GM13977 (cell line): ENCODE measurements at regions not wholly inside any gene's neighbourhood (a gene's known extent, or its start where the extent isn't known, plus 50 kb on each side); places are given as distances from the start of the nearest gene placed in this dataset.

Source experiments
- DNase-seq: peaks from one replicate; pipeline ENCODE4 v3.0.0; 2012; ENCODE audit warnings: low spot score
- in situ Hi-C: fragments of 300-500 bp; cut with MboI; formaldehyde crosslinking; loops from one replicate; pipeline ENCODE4 v1.12.0; 2022; ENCODE audit warnings: low sequenced_read_pairs, low pct_unique_long_range_greater_than_20kb, mixed read lengths, inconsistent platforms; ENCODE audit not compliant: unreplicated experiment
- TF ChIP-seq, protein P1 (sequence below): IDR thresholded peaks from 2 replicates; pipeline ENCODE4 v1.5.1; 2012; ENCODE audit warnings: mild to moderate bottlenecking, control low read depth; ENCODE audit not compliant: insufficient read depth; ENCODE audit errors: extremely low read depth, missing control alignments

DNA sequence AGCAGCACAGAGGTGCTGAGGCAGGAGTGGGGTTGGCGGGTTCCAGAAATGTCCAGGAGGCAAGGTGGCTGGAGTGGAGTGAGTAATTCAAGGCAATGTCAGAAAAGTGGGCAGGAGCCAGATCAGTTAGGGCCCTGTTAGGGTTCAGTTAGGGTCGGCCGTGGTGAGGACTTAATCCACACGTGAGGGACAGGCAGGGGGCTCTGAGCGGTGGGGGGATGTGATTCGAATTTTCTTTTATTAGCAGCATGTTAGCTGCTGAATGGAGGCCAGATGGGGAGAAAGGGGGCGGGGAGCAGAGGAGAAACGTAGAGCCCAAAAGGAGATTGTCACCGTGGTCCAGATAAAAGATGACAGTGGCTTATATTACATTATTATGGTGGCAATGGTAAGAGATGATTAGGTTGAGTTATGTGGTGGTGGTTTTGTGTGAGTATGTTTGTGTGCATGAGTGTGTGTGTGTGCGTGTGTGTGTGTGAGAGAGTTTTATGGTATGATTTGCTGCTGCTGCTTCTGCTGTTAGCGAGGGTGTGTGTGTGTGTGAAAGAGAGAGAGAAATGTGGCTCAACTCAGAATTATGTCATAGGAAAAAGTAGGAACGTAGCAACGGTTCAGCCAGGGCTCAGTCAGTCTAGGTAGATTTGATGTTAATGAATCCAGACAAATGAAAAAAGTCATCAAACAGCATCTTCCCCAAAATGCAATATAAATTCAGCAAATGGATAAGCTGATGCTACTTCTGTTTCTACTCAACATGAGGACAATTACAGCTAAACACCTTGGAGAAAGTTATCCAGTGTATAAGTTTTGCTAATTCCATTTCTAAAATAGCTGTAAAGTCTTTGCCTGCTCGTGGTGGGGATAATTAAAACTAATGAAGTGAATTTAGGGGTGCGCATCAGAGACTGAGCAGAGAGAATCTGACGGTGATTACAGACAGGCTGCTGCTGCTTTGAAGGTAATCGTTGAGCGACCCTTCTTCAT is 390.6 kb downstream of the HAPSTR1 start:
- DNase-seq = no peak
- in situ Hi-C loops = no loop called here
- TF ChIP-seq, protein P1, sequence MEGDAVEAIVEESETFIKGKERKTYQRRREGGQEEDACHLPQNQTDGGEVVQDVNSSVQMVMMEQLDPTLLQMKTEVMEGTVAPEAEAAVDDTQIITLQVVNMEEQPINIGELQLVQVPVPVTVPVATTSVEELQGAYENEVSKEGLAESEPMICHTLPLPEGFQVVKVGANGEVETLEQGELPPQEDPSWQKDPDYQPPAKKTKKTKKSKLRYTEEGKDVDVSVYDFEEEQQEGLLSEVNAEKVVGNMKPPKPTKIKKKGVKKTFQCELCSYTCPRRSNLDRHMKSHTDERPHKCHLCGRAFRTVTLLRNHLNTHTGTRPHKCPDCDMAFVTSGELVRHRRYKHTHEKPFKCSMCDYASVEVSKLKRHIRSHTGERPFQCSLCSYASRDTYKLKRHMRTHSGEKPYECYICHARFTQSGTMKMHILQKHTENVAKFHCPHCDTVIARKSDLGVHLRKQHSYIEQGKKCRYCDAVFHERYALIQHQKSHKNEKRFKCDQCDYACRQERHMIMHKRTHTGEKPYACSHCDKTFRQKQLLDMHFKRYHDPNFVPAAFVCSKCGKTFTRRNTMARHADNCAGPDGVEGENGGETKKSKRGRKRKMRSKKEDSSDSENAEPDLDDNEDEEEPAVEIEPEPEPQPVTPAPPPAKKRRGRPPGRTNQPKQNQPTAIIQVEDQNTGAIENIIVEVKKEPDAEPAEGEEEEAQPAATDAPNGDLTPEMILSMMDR = no peak

DNA sequence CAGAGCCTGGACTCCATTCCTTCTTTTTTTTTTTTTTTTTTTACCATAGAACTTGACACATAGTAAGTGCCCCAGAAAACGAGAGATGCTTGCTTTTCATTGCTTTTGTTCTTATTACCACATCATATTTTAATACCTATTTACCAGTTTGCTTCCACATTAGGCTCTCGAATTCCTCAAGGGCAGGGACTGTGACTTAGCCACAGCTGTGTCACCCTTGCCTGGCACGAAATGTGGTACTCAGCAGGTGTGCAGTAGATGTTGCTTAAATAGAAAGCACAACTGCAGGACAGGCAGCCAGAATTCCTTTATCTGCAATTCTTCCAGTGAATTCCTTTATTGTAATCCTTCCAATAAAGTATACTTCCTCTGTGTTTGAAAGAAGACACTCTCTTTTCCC is 393.0 kb downstream of the HAPSTR1 start:
- TF ChIP-seq, protein P1 = no peak
- DNase-seq = no peak
- in situ Hi-C loops = no loop called here

DNA sequence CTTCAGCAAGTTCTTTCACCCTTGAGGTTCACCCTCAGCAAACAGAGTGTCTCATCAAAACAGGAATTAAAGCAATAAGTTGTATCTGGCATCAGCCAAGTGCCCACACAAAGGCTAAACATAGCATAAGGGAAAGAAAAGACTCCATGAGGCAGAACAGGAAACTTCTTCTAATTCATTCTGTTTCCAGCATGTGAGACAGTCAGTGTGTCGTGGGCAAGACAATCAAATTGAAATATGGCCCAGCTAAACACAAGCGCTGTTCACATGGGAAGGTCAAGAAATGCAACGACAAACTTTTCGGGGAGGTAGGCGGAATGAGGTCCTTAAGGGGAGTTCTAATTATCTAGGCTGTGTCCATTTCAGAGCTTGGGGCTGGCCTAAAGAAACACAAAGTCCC is 393.4 kb downstream of the HAPSTR1 start:
- TF ChIP-seq, protein P1 = no peak
- in situ Hi-C loops = no loop called here
- no peak for DNase-seq

DNA sequence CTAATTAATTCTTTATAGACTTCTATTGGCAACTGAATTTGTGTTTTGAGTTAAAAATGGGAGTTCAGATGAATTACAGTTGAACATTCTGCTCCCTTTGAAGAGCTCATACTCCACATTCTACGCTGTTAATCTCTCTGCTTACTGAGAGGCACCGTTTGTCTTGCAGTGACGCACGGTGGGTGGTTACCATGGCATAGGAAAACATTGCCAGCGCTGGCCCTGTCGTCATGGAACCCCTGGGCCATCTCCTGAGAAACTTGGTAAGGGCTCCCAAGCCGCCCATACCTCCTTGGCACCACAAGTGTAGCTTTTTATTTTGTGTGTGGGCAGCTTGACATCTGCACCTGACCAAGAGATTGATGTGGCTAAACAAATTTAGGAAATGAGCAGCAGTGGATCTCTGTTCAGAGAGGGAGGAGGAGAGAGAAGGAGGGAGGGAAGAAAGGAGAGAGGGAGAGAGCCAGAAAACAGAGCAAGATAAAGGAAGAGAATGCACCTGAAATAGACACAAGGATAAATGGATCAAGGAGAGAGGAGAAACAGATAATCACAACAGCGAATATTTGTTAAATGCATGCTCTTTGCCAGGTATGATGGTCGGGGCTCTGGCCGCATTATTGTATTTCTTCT is 398.5 kb downstream of the HAPSTR1 start:
- DNase-seq = no peak
- in situ Hi-C loops = no loop called here
- TF ChIP-seq, protein P1 = no peak

DNA sequence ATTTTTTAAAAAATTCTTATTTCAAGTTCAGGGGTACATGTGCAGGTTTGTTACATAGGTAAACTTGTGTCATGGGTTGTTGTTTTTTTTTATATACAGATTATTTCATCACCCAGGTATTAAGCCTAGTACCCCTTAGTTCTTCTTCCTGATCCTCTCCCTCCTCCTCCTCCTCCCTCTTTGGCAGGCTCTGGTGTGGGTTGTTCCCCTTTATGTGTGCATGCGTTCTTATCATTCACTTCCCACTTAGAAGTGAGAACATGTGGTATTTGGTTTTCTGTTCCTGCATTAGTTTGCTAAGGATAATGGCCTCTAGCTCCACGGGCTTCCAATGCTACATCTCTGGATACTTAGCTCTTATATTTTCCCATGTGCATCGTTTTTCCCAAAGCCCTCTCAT is 404.4 kb downstream of the HAPSTR1 start:
- in situ Hi-C loops = no loop called here
- no peak for DNase-seq
- TF ChIP-seq, protein P1 = no peak

DNA sequence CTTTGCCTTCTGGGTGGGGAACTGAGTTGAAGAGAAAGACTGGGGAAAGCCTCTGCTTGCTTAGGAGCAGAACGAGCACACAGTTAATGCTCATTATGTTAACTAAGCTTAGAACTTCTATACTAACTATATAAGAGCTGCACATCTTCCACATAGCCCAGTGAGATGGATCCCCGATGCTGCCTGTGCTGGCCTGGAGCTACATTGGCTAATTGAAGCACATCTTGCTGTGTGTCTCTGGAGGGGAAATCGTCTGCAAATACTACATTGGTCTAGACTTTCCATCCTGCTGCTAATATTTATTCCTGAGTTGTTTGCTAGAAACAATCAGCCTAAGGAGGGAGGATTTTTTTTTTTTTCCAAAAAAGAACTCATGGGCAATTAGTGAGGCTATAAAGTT is 406.3 kb downstream of the HAPSTR1 start:
- in situ Hi-C loops = no loop called here
- no peak for DNase-seq
- TF ChIP-seq, protein P1 = no peak
